NK-92 treated with Interleukin-12 subunit alpha and Interleukin-12 subunit beta, amount 100 ng/mL, for 24 hours (cell line): ENCODE measurements at regions not wholly inside any gene's neighbourhood (a gene's known extent, or its start where the extent isn't known, plus 50 kb on each side); places are given as distances from the start of the nearest gene placed in this dataset.
A peak's percentile ranks its signal among the peaks of the same experiment; 100 is the strongest.
"Not testable (repeated sequence)": the region's sequence is repeated elsewhere in the genome, so short reads cannot be mapped to it uniquely, and the experiment has no call there.

Experiments used
- DNase-seq: peaks from one replicate; lab custom pipeline; 2025; lab: John Stamatoyannopoulos, UW

- DNase-seq = not testable (repeated sequence)
Observed at GRCh38 chr6:142016666-142017065, 116.1 kb upstream of the GJE1 start.

DNA sequence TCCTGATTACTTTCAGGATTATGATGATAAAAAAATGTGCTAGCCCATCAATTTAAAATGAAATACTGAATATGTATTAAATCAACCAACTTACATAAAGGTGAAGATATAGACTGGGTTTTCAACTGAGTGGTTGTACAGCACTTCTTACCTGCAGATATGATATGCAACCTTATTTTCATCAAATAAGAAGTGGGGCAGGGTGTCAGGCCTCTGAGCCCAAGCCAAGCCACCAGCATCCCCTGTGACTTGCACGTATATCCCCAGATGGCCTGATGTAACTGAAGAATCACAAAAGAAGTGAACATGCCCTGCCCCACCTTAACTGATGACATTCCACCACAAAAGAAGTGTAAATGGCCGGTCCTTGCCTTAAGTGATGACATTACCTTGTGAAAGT lies 117.3 kb upstream of the GJE1 start:
- not testable (repeated sequence) for DNase-seq

DNA sequence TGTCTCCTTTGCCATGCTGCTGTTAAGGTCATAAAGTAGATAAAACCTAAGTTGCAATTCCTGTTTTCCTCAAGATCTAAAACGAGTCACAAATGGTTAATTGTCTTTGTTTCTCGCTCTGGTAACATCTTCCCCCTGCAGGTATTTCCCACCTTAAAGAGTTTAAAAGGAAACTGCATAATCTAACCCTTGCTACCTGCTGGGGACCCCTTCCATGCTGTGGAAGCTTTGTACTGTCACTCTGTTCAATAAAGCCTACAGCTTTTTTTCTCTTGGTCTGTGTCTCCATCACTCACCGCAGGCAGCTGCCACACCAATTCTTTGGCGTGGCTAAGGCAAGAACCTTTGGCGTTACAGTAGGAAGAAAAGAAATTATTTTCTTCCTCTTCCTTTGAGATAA lies 117.7 kb upstream of the GJE1 start:
- no peak for DNase-seq

DNA sequence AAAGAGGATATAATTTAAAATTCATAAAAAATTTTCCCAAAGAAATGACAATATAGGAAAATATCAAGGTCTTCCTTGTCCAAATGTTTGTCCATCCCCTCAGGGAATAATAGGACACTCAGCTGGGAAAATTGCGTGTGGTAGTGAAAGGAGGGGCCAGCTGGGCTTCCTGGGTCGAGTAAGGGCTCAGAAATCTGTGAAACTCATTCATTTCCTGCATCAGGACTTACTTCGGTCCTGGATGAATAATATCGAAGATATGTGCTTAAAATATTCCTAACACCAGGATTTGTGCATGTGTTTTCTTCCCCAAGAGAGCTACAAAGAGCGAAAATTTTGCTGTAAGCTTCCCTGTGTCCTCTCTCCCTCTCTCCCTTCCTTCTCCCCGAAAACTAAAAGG lies 118.2 kb upstream of the GJE1 start:
- DNase-seq = no peak

- DNase-seq = no peak
Observed at GRCh38 chr6:142013875-142014495, 118.7 kb upstream of the GJE1 start.

- no peak for DNase-seq
Observed at GRCh38 chr6:142013287-142013686, 119.4 kb upstream of the GJE1 start.

GRCh38 chr6:142011775-142012174 lies 121.0 kb upstream of the GJE1 start:
- DNase-seq = no peak

DNA sequence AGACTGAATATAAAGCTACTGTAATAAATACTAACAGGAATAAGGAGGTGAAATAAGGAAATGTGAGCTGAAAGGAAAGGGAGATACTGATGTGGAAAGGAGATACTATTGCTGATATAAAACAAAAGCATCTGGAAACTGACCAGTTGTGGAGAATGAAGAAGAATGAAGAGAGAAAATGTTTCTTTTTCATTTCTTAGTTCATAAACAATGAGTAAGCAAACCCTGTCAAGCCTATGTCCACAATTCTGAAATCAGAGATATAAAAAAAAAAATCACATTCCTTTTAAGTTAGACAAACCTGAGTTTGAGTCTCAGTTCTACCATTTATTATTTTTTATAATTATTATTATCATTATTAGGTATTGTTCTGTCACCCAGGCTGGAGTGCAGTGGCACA lies 121.6 kb upstream of the GJE1 start:
- DNase-seq = no peak

DNA sequence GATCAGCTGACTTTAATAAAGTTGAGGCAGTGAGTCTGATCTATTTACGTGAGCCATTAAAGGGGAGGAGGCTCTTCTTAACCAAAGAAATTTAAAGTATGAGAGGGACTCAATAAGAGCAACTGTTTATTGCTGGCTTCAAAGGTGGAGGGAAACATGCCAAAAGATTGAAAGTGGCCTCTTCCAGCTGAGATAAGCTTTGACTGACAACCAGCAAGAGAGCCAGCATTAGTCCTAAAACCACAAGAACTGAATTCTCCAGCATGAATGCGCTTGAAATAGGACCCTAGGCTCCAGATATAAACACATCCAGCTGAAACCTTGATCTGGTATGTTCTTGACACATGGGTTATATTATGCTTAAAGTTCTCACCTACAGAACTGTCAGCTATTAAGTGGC lies 123.1 kb upstream of the GJE1 start:
- DNase-seq = no peak

GRCh38 chr6:142008781-142009180 lies 123.9 kb upstream of the GJE1 start:
- DNase-seq = no peak

GRCh38 chr6:142008016-142008735 lies 124.5 kb upstream of the GJE1 start:
- DNase-seq = no peak

GRCh38 chr6:142005021-142005420 lies 127.7 kb upstream of the GJE1 start:
- DNase-seq = no peak

DNA sequence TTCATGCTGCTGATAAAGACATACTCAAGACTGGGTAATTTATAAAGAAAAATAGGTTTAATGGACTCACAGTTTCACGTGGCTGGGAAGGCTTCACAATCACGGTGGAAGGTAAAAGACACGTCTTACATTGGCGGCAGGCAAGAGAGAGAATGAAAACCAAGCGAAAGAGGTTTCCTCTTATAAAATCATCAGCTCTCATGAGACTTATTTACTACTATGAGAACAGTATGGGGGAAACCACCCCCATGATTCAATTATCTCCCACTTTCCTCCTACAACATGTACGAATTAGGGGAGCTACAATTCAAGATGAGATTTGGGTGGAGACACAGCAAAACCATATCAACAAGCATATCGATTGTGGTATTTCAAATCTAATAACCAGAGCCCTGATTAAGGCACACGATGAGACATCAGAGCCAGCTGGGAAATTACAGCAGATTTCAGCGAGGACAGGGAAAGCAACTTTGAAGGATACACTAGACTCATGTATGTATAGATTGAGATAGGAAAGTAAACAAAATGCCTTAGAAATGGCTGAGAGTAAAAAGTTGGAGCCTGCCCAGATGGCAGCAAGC lies 129.8 kb upstream of the GJE1 start:
- no peak for DNase-seq

- DNase-seq = no peak
Observed at GRCh38 chr6:141996823-141997222, 135.9 kb upstream of the GJE1 start.

DNA sequence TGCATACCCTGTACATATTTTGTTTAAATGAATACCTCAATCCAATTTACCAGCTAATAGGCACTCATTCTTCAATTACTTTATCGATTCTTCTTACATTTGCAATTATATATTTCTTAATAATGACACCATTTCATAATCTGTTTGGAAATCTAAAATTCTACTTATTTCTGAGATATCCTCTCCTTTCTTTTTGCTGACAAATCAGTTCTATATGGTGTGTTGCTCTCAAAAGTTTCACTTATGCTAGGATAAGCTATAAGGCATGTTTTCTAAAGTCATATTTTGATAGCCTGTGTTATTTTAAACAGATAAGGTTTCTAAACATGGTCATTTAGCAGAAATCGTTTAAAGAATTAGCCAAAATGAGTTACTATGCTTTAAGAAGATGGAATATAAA lies 140.6 kb upstream of the GJE1 start:
- no peak for DNase-seq

- DNase-seq = no peak
Observed at GRCh38 chr6:141990840-141991239, 141.9 kb upstream of the GJE1 start.

DNA sequence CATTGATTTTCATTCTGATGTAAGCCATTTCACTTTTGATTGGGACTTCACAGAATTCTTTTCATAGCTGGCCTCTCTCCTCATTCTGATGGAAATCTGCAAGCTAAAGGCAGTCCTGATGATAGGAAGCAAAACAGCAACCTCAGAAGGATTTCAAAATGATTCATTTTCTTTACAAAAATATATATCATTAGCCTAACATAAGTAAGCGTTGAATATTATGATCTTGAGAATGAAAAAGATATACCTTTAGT lies 143.1 kb upstream of the GJE1 start:
- no peak for DNase-seq

DNA sequence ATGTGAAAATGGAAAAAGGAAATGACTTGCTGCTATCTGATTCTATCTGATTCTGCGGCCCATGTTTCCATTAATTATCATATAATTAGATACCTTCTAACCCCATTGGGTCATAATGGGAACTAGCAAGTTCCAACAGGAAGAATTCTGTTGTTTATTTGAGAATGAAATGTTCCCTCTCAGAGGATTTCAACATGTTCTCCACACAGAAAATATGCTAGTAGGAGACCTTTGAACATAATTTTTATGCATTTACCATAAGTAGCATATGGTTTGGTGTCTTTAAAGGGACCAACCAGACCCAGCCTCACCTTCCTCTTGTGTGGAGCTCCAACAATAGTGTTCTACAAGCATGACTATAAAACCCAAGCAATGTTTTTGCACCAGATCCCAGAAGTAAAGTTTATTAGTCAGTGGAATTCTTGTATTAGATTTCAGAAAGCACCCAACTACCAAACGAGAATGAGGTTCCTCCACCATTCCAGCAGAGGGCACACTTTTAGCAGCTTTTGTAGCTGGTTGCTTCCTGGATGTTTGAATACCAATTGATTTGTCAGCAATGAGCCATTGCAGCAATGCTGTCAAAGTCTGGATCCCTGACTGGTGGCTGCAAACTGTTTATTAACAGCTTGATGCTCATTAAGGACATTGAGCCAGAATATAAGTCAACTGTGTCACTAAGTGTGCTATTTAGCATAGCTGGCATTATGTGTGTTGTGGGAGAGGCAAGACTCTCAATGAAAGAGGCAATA lies 143.6 kb upstream of the GJE1 start:
- peak; percentile 2 for DNase-seq

DNA sequence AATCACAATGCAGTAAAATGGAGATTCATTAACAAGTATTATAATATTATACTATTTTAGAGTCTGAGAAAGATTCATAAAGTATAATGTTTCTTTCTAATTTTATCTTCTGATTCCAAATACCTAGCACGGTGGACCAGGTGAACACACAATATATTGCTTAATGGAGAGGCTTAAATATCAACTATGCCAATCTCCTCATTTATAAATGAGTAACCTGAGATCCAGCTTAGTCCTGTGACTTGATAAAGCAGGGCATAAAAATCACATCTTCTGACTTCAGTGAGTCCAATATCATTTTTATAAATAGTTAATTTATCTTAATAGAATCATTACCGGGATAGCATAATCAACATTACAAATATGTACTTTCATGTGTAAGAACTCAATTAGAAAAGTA lies 144.4 kb upstream of the GJE1 start:
- DNase-seq = no peak

DNA sequence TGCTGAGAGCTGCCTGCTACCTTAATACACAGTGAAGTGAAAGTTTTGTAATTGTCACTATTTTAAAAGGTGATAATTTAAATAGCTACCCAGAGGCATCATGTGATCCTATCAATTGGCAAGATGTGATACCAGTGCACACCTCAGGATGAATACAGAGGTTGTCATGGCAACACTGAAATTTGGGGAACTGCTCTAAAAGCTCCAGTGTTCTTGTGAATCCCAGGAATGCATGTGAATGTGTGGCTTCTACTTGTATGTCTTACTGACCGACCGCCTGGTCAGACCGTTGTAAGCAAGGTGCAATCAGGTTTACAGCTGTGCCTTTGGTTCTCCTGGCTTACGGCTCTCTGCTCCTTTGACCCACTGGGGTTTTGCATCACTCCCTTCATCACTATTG lies 146.3 kb upstream of the GJE1 start:
- DNase-seq = no peak

DNA sequence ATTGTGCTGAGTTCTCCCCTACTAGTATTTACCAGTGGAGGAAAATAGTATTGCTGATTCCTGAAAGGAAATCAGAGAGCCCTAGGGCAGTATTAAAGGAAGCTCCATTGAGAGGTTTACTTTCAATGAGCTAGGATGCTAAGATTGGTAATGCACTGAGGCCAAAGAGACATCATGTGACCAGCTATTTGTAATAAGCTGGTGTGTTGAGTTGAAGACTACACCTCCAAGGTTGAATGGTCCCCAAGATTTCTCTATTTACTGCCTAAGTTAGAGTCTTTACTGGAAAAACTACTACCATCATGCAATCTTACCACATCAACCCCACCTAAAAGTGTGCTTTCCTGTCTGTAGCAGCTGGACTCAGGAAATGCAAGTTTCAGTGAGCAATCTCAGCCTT lies 151.5 kb upstream of the GJE1 start:
- no peak for DNase-seq

GRCh38 chr6:141977782-141978181 lies 154.9 kb upstream of the GJE1 start:
- DNase-seq = no peak

DNA sequence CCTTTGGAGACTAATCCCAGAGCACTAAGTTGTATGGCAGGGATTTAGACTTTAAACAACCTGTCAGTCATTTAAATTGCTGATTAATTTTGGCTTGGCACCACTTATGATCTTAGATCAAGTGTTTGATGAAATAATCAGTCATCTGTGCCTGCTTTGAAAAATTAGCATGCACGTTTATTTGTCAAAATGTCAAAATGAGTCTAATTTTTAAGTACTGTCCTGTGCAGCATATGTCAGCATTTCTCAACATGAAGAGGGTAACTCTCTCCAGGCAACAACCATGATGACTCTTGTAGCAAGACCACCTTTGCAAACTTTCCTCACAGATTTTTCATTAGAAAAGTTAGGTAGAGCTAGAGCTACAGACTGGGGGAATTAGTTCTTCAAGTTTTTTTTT lies 155.7 kb upstream of the GJE1 start:
- no peak for DNase-seq
